GM23338 (cell line): ENCODE measurements at regions not wholly inside any gene's neighbourhood (a gene's known extent, or its start where the extent isn't known, plus 50 kb on each side); places are given as distances from the start of the nearest gene placed in this dataset.

Experiments
- CREB1 ChIP-seq: fragments of 250-450 bp; sonication (Bioruptor Pico); IDR thresholded peaks from 2 replicates; pipeline ENCODE4 v1.5.0; 2020; ENCODE audit warnings: low read depth, mild to moderate bottlenecking, moderate library complexity
- CTCF ChIP-seq, 2 experiments: fragments of 200-600 bp in 1 of 2; sonication (generic) in 1 of 2; conservative IDR thresholded peaks; 2 replicates each; pipeline versions ENCODE4 v1.5.1 to v1.6.1; 2016 to 2017; ENCODE audit warnings: antibody characterized with exemption in 2 of 2, low read depth in 2 of 2, mild to moderate bottlenecking in 2 of 2, moderate library complexity in 1 of 2
- REST ChIP-seq: IDR thresholded peaks from one replicate; pipeline ENCODE4 v1.6.1; 2018; ENCODE audit warnings: antibody characterized with exemption; ENCODE audit not compliant: unreplicated experiment
- ZNF114 ChIP-seq: fragments of 250-450 bp; sonication (Bioruptor Pico); IDR thresholded peaks from 2 replicates; pipeline ENCODE4 v1.5.0; 2020; ENCODE audit warnings: mild to moderate bottlenecking, moderate library complexity
- ZNF462 ChIP-seq: fragments of 250-450 bp; sonication (Bioruptor Pico); IDR thresholded peaks from 2 replicates; pipeline ENCODE4 v1.5.0; 2020; ENCODE audit warnings: mild to moderate bottlenecking, moderate library complexity

- TF ChIP-seq ZNF462 (CRISPR knock-in tag) = no peak
- no peak for TF ChIP-seq CREB1 (CRISPR knock-in tag)
- TF ChIP-seq CTCF (conservative IDR thresholded peaks at IDR 0.05; ENCODE audit: low read depth in 2 of 2) = no peak
- TF ChIP-seq ZNF114 = no peak
- no peak for TF ChIP-seq REST
Observed at GRCh38 chr20:63077705-63078104, 70.9 kb upstream of the BHLHE23 start (continued).
